HG03103 (cell line): ENCODE measurements at regions not wholly inside any gene's neighbourhood (a gene's known extent, or its start where the extent isn't known, plus 50 kb on each side); places are given as distances from the start of the nearest gene placed in this dataset.

ENCODE experiments used
- ATAC-seq: cut with Tn5 transposase; IDR thresholded peaks from one replicate; pipeline ENCODE4 v1.9.1; 2021; ENCODE audit warnings: low read depth; ENCODE audit not compliant: unreplicated experiment

DNA sequence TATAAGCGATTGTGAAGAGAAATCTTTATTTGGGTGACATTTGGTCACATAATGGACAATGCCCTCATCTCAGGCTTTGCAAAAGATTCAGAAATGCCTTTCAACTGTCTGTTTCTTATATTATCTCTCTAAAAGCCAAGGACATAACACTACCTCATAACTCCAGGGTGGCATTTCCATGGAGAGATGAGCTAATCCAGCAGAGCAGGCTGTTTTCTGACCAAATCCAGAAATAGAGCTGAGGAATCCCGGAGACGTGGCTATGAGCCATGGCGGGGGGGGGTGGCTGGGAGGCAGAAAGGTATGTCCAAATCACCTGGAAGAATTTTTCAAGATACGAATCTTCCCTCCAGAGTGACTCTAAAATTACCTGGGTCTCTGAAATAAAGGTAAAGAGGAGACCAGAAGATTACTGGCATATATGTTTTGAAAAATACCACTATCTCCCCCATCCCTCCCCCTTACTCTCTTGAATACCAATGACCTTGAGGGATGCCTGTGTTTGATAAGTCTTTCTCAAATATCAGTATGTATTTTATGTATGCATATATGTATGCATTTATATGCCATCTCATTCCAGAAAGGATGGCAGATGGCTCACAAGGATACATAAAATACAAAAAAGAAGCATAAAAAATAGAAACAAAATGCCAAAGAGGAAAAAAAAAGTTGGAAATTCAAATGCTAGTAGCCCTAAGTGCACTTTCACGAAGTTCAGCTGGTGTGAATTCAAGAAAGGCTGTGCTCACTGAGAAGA, 296.0 kb upstream of the MGAT5 start:
- no peak for ATAC-seq

DNA sequence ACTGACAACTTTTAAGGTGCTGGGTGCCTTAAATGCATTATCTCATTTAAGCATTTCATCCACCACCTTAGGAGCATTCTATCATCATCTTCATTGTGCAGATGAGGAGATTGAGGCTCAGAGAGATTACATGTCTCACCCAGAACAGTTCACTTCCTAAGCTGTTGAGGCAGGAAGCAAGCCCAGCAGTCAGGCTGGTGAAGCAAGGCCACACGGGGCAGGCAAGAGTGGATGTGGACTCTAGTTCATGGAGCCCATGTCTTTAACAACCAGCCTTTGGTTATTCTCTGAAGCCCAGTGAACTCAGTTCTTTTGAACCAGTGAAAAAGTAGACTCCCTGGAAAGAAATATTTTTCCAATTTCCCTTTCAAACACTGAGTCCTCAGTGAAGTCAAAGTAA, 294.8 kb upstream of the MGAT5 start:
- ATAC-seq: no peak

DNA sequence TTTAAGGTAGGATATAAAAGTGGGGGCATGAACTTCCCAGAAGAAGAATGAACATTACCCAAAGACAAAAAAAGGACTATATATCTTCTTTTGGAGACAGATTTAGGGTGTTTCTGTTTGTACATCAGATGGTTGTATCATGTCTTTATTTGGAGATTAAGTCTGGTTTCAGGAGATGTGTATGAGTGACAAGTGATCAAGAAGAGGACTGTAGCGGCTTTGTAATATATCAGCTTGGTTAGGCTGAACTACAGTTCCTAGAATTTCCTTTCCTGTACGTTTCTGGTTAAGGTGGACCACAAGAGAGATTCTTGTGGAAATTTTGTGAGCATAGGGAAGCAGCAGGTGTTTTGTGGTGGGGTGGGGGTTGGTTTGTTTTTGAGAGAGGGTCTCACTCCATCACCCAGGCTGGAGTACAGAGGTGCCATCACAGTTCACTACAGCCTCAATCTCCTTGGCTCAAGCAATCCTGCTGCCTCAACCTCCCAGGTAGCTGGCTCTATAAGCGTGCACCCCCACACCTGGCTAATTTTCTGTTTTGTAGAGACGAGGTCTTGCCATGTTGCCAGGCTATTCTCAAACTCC, 287.1 kb upstream of the MGAT5 start:
- no peak for ATAC-seq

GRCh38 chr2:133967326-133967725, 286.5 kb upstream of the MGAT5 start:
- ATAC-seq: no peak

GRCh38 chr2:133968446-133968845, 285.4 kb upstream of the MGAT5 start:
- no peak for ATAC-seq

GRCh38 chr2:133970641-133971040, 283.2 kb upstream of the MGAT5 start:
- no peak for ATAC-seq

DNA sequence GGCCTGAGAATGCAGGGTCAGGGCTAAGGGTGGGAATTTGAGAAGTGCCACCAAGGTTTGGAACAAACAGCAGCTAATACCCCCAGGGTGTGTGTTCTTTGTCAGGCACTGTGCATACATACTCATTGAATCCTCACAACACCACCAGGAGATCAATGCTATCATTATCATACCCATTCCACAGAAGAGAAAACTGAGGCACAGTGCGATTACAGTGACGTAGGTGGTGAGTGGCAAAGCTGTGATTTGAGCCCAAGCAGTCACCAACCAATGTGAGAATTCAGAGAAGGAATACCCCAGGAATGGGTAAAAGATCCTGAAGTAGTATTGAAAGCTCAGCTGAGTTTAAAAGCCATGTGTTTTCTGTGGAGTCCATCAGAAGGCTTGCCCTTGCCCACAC, 281.6 kb upstream of the MGAT5 start:
- no peak for ATAC-seq

GRCh38 chr2:133972786-133973185, 281.1 kb upstream of the MGAT5 start:
- ATAC-seq: no peak

DNA sequence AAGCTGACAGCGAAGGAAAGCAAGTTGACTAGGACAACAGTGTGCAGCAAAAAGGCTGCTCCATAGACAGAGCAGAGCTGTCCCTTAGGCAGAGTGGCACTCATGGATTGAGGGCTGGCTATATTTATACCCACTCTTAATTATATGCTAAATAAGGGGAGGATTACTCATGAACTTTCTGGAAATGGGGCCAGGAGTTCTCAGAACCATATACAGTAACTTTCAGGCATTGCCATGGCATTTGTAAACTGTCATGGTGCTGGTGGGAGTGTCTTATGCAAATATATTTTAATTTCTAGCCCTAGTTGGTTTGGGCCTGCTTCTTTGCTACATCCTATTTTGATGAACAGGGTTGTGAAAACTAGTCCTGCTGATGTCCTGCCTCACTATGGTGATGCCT, 279.5 kb upstream of the MGAT5 start:
- ATAC-seq: no peak

GRCh38 chr2:133975135-133975534, 278.7 kb upstream of the MGAT5 start:
- ATAC-seq: no peak

DNA sequence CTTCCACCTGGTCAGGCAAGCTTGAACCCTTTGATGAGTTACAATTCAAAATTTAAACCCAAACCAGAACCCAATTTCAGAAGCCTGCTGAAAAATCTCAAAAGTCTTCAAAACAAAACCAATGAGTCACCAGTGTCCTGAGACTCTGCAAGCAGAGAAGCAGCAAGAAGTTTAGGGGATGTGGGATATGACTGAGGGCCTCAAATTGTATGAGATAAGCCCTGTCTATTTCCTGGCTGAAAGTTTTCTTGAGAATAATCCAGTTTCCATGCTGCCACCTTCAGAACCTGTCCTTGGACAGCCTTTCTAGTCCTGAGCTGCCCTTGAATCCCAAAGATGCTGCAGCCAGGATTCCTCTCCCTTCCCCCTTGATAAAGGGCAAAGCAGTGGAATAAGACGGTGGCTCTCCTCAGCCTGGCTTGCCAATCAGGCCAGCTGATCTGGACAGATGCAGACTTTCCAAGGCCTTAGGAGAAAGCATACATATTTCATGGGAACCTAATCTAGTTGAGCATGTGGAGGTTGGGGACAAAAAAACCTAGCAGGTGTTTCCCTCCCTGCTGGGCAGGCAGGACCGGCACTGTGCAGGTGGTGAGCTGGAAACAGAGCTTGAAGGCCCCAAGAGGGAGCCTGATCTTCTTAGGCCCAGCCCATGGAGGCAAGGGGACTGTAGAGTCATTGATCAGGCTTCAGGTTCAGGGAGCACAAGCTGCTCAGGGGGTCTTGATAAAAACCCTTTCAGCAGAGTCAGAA, 278.0 kb upstream of the MGAT5 start:
- peak; percentile 58 for ATAC-seq

DNA sequence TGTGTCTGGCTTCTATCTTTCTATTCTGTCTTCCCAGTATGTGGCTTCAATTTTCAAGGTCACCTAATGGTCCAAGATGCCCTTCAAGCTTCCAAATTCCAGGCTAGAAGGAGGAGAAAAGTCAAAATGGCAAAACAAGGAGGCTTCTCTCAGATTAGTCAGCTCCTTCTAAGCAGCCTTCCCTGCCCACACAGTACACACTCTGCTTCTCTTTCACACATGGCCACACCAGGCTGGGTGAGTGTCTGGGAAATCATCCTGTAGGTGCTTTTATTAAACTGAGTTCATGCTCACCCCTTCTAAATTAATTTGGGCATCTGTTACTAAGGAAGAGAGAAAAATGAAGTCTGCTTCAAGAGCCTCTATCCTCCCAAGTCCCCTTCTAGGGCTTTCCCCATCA, 277.2 kb upstream of the MGAT5 start:
- no peak for ATAC-seq

DNA sequence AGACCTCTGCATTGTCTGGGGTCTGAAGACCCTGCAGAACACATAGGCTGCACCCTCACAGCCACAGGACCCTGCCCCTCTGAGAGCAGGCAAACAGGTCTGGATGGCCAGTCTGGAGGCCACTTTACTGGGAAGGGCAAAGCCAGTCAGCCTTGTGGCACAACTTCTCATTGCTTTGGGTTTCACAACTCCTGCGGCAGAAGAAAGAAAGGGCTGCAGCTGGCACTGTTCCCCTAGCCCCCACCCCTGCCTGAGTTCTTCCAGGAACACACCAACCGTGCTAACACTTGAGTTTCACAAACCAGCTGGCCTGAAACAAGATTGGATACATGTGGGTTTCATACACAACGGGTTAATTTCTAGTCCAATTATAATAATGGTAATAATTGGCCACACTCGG, 276.5 kb upstream of the MGAT5 start:
- no peak for ATAC-seq

- ATAC-seq: no peak
Measured at GRCh38 chr2:133982256-133982655, 271.6 kb upstream of the MGAT5 start.

GRCh38 chr2:133985563-133985962, 268.3 kb upstream of the MGAT5 start:
- ATAC-seq: no peak

DNA sequence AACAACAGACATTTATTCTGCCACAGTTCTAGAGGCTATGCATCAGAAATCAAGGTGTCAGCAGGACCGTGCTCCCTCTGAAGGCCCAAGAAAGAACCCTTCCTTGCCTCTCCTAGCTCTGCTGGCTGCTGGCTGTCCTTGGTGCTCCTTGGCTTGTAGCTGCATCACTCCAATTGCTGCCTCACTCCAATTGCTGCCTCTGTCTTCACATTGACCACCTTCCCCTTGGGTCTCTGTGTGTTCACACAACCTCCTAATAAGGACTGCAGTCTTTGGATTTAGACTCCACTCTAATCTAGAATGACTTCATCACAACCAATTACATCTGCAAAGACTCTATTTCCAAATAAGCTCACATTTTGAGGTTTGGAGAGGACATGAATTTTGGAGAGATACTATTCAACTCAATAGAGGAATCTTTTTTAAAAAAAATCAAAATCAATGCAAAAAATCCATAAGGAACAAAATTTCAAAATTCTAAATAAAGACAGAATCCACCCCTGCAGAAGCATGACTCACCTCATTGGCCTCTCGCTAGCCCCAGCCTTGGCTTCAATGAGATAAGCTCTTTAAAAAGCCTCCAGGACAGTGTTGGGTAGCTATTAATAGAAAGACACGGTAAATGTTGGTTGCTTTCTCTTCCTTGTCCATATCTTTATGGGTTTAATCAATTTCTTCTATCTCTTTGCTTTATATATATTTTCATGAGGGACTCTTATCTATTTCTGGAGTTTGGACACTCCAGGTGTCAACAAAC, 267.6 kb upstream of the MGAT5 start:
- no peak for ATAC-seq

GRCh38 chr2:133986881-133987795, 266.7 kb upstream of the MGAT5 start:
- ATAC-seq: no peak

GRCh38 chr2:133988316-133988891, 265.5 kb upstream of the MGAT5 start:
- no peak for ATAC-seq

GRCh38 chr2:133991606-133992168, 262.2 kb upstream of the MGAT5 start:
- ATAC-seq: no peak
